Naive thymus-derived CD4-positive, alpha-beta T cell (primary cell): ENCODE measurements at regions not wholly inside any gene's neighbourhood (a gene's known extent, or its start where the extent isn't known, plus 50 kb on each side); places are given as distances from the start of the nearest gene placed in this dataset.

Experiments
- ATAC-seq: fragments of 150-1000 bp; cut with Tn5 transposase; 2 replicates; pipeline ENCODE4 v1.10.0; 2021; ENCODE audit warnings: mild to moderate bottlenecking, moderate library complexity
- CTCF ChIA-PET: fragments of 350-600 bp; sonication (Branson Sonifier 250); formaldehyde crosslinking; loops from one replicate; lab custom pipeline; 2021; ENCODE audit warnings: antibody characterized with exemption; lab: Charles Lee
- POLR2A ChIA-PET: fragments of 350-600 bp; sonication (Branson Sonifier 250); formaldehyde crosslinking; loops from one replicate; lab custom pipeline; 2021; ENCODE audit warnings: antibody characterized with exemption, inconsistent platforms; lab: Charles Lee
- DNase-seq, 9 donors: peaks; one replicate each; pipeline versions ENCODE4 v3.0.0 to v3.0.0-alpha.2; 2020 to 2022; ENCODE audit warnings: mixed read lengths in 1 of 9
- H3K27ac ChIP-seq: one replicate; pipeline ENCODE4 v1.7.0; 2013; ENCODE audit warnings: mild to moderate bottlenecking, low read depth, low read length, moderate library complexity
- H3K27me3 ChIP-seq, 2 donors: one replicate each; pipeline ENCODE4 v1.7.0; 2013; ENCODE audit warnings: low read length in 2 of 2, mild to moderate bottlenecking in 2 of 2, moderate library complexity in 2 of 2; ENCODE audit not compliant: control insufficient read depth in 2 of 2, insufficient read depth in 2 of 2
- H3K36me3 ChIP-seq, 3 experiments: 1 replicate in 2 of 3; 2 replicates in 1 of 3; pipeline ENCODE4 v1.7.0; 2013; ENCODE audit warnings: low read length in 3 of 3, mild to moderate bottlenecking in 3 of 3, moderate library complexity in 1 of 3; ENCODE audit not compliant: insufficient read depth in 3 of 3, control insufficient read depth in 2 of 3
- H3K4me1 ChIP-seq, 2 donors: one replicate each; pipeline ENCODE4 v1.7.0; 2013; ENCODE audit warnings: low read length in 2 of 2, mild to moderate bottlenecking in 2 of 2, moderate library complexity in 1 of 2; ENCODE audit not compliant: control insufficient read depth in 2 of 2, insufficient read depth in 2 of 2
- H3K4me3 ChIP-seq: 2 replicates; pipeline ENCODE4 v1.7.0; 2013; ENCODE audit warnings: mild to moderate bottlenecking, low read length
- H3K9me3 ChIP-seq, 3 experiments: 1 replicate in 2 of 3; 2 replicates in 1 of 3; pipeline ENCODE4 v1.7.0; 2013; ENCODE audit warnings: low read length in 3 of 3; ENCODE audit not compliant: control insufficient read depth in 2 of 3
- H3K27ac Mint-ChIP-seq, 9 donors: one replicate each; pipeline ENCODE4 v1.8.0; 2020 to 2022; ENCODE audit warnings: mixed read lengths in 9 of 9, mild to moderate bottlenecking in 8 of 9, moderate library complexity in 5 of 9, inconsistent platforms in 2 of 9
- H3K27me3 Mint-ChIP-seq, 5 donors: one replicate each; pipeline ENCODE4 v1.8.0; 2021 to 2022; ENCODE audit warnings: mixed read lengths in 5 of 5, mild to moderate bottlenecking in 1 of 5
- H3K36me3 Mint-ChIP-seq, 5 donors: one replicate each; pipeline ENCODE4 v1.8.0; 2020 to 2022; ENCODE audit warnings: mixed read lengths in 5 of 5, mild to moderate bottlenecking in 3 of 5, inconsistent platforms in 1 of 5
- H3K4me1 Mint-ChIP-seq, 7 donors: one replicate each; pipeline ENCODE4 v1.8.0; 2020 to 2022; ENCODE audit warnings: mixed read lengths in 7 of 7, mild to moderate bottlenecking in 3 of 7, inconsistent platforms in 1 of 7
- H3K4me3 Mint-ChIP-seq, 10 donors: one replicate each; pipeline ENCODE4 v1.8.0; 2020 to 2022; ENCODE audit warnings: mild to moderate bottlenecking in 10 of 10, mixed read lengths in 10 of 10, moderate library complexity in 6 of 10, inconsistent platforms in 2 of 10
- H3K9me3 Mint-ChIP-seq, 11 donors: one replicate each; pipeline ENCODE4 v1.8.0; 2020 to 2022; ENCODE audit warnings: mixed read lengths in 11 of 11, mild to moderate bottlenecking in 4 of 11, inconsistent platforms in 1 of 11, moderate library complexity in 1 of 11
- intact Hi-C, 2 donors: fragments of 100-400 bp; cut with micrococcal nuclease; formaldehyde crosslinking; loops; one replicate each; pipeline ENCODE4 v1.15.1; 2023

GRCh38 chr6:159610881-159611280 lies 82.2 kb downstream of the SOD2 start:
- intact Hi-C loops = no loop called here
- no peaks in the 10 kb centered on the region for H3K4me1 Mint-ChIP-seq
- no peaks in the 10 kb centered on the region for H3K36me3 ChIP-seq
- H3K27me3 ChIP-seq = no peaks in the 10 kb centered on the region
- H3K27me3 Mint-ChIP-seq = peaks cover 0 to 5% (median 3%) of the 10 kb centered on the region in 5 donors
- peaks cover 0 to 16% (median 0%) of the 10 kb centered on the region in 3 experiments for H3K9me3 ChIP-seq
- no peaks in the 10 kb centered on the region for H3K4me1 ChIP-seq
- ChIA-PET CTCF (no interaction called here), POLR2A (no interaction called here)
- peaks cover 0 to 16% (median 13%) of the 10 kb centered on the region in 5 donors for H3K36me3 Mint-ChIP-seq
- no peak overlapping the region for H3K27ac Mint-ChIP-seq
- peaks cover 0 to 33% (median 15%) of the 10 kb centered on the region in 11 donors for H3K9me3 Mint-ChIP-seq
- H3K4me3 ChIP-seq = no peak overlapping the region
- H3K27ac ChIP-seq = no peak overlapping the region
- DNase-seq (no peak), ATAC-seq (no peak)
- H3K4me3 Mint-ChIP-seq = no peak overlapping the region

GRCh38 chr6:159609652-159610178 lies 83.3 kb downstream of the SOD2 start:
- ChIA-PET CTCF (no interaction called here), POLR2A (no interaction called here)
- ATAC-seq = no peak
- no peak overlapping the region for H3K27ac Mint-ChIP-seq
- H3K36me3 Mint-ChIP-seq = peaks cover 0 to 8% (median 7%) of the 10 kb centered on the region in 5 donors
- H3K27me3 Mint-ChIP-seq = peaks cover 0 to 5% (median 3%) of the 10 kb centered on the region in 5 donors
- H3K4me1 ChIP-seq = no peaks in the 10 kb centered on the region
- intact Hi-C loops = no loop called here
- no peaks in the 10 kb centered on the region for H3K36me3 ChIP-seq
- no peaks in the 10 kb centered on the region for H3K4me1 Mint-ChIP-seq
- no peak overlapping the region for H3K4me3 ChIP-seq
- no peak overlapping the region for H3K27ac ChIP-seq
- H3K27me3 ChIP-seq = no peaks in the 10 kb centered on the region
- no peak overlapping the region for H3K4me3 Mint-ChIP-seq
- H3K9me3 ChIP-seq = peaks cover 0 to 10% (median 0%) of the 10 kb centered on the region in 3 experiments
- DNase-seq = no peak
- peaks cover 0 to 23% (median 8%) of the 10 kb centered on the region in 11 donors for H3K9me3 Mint-ChIP-seq

GRCh38 chr6:159608961-159609651 lies 83.9 kb downstream of the SOD2 start:
- CTCF ChIA-PET = no interaction called here
- peaks cover 0 to 19% (median 5%) of the 10 kb centered on the region in 11 donors for H3K9me3 Mint-ChIP-seq

GRCh38 chr6:159606786-159607185 lies 86.3 kb downstream of the SOD2 start:
- Mint-ChIP-seq H3K36me3 (no peaks in the 10 kb centered on the region), H3K9me3 (peaks cover 0 to 5% (median 0%) of the 10 kb centered on the region in 11 donors), H3K4me3 (no peak overlapping the region), H3K27me3 (peaks cover 5 to 11% (median 6%) of the 10 kb centered on the region in 5 donors), H3K4me1 (peaks cover 0 to 4% (median 0%) of the 10 kb centered on the region in 7 donors), H3K27ac (no peak overlapping the region)
- DNase-seq = no peak
- ATAC-seq = no peak
- Histone ChIP-seq H3K27ac (no peak overlapping the region), H3K36me3 (no peaks in the 10 kb centered on the region), H3K4me1 (no peaks in the 10 kb centered on the region), H3K4me3 (no peak overlapping the region), H3K9me3 (no peaks in the 10 kb centered on the region), H3K27me3 (no peaks in the 10 kb centered on the region)
- ChIA-PET CTCF (no interaction called here), POLR2A (no interaction called here)
- intact Hi-C loops = no loop called here

More at GRCh38 chr6:159608961-159609651, 83.9 kb downstream of the SOD2 start:
- Mint-ChIP-seq H3K36me3 (peaks cover 0 to 7% (median 5%) of the 10 kb centered on the region in 5 donors), H3K4me3 (no peak overlapping the region), H3K27me3 (peaks cover 0 to 5% (median 3%) of the 10 kb centered on the region in 5 donors), H3K27ac (no peak overlapping the region), H3K4me1 (no peaks in the 10 kb centered on the region)
- H3K4me1 ChIP-seq = no peaks in the 10 kb centered on the region
- POLR2A ChIA-PET = no interaction called here
- H3K4me3 ChIP-seq = no peak overlapping the region
- peaks cover 0 to 9% (median 0%) of the 10 kb centered on the region in 3 experiments for H3K9me3 ChIP-seq
- intact Hi-C loops = no loop called here
- H3K36me3 ChIP-seq = no peaks in the 10 kb centered on the region
- ATAC-seq (no peak), DNase-seq (no peak)
- no peaks in the 10 kb centered on the region for H3K27me3 ChIP-seq
- no peak overlapping the region for H3K27ac ChIP-seq

- no peak for ATAC-seq
- CTCF ChIA-PET = no interaction called here
- Histone ChIP-seq H3K36me3 (no peaks in the 10 kb centered on the region), H3K27ac (no peak overlapping the region), H3K4me3 (no peak overlapping the region), H3K9me3 (no peaks in the 10 kb centered on the region), H3K27me3 (no peaks in the 10 kb centered on the region), H3K4me1 (no peaks in the 10 kb centered on the region)
- Mint-ChIP-seq H3K36me3 (no peaks in the 10 kb centered on the region), H3K27me3 (peaks cover 0 to 16% (median 12%) of the 10 kb centered on the region in 5 donors), H3K4me1 (peaks cover 0 to 4% (median 0%) of the 10 kb centered on the region in 7 donors), H3K9me3 (peaks cover 0 to 5% (median 0%) of the 10 kb centered on the region in 11 donors), H3K27ac (no peak overlapping the region), H3K4me3 (no peak overlapping the region)
- no peak for DNase-seq
- intact Hi-C loops = no loop called here
- POLR2A ChIA-PET = no interaction called here
Measured at GRCh38 chr6:159604443-159604956, 88.5 kb downstream of the SOD2 start.

GRCh38 chr6:159602431-159603041 lies 90.5 kb downstream of the SOD2 start:
- DNase-seq (no peak), ATAC-seq (no peak)
- H3K36me3 Mint-ChIP-seq = no peaks in the 10 kb centered on the region
- intact Hi-C loops = no loop called here
- ChIA-PET POLR2A (no interaction called here), CTCF (no interaction called here)
- H3K36me3 ChIP-seq = no peaks in the 10 kb centered on the region
- no peak overlapping the region for H3K27ac ChIP-seq
- H3K4me3 ChIP-seq = no peak overlapping the region
- no peak overlapping the region for H3K4me3 Mint-ChIP-seq
- no peak overlapping the region for H3K27ac Mint-ChIP-seq
- peaks cover 0 to 4% (median 0%) of the 10 kb centered on the region in 7 donors for H3K4me1 Mint-ChIP-seq
- H3K27me3 ChIP-seq = no peaks in the 10 kb centered on the region
- H3K4me1 ChIP-seq = no peaks in the 10 kb centered on the region
- no peaks in the 10 kb centered on the region for H3K9me3 ChIP-seq
- no peaks in the 10 kb centered on the region for H3K9me3 Mint-ChIP-seq
- H3K27me3 Mint-ChIP-seq = peaks cover 0 to 16% (median 12%) of the 10 kb centered on the region in 5 donors
